GM20000 (cell line): ENCODE measurements at regions not wholly inside any gene's neighbourhood (a gene's known extent, or its start where the extent isn't known, plus 50 kb on each side); places are given as distances from the start of the nearest gene placed in this dataset.

ENCODE experiments used
- DNase-seq: peaks from one replicate; pipeline ENCODE4 v3.0.0; 2012; ENCODE audit warnings: low spot score
- TF ChIP-seq, protein P1 (sequence below): IDR thresholded peaks from 2 replicates; pipeline ENCODE4 v1.5.1; 2012; ENCODE audit warnings: mild to moderate bottlenecking, control low read depth; ENCODE audit errors: extremely low read depth, missing control alignments

GRCh38 chr4:159464302-159464701 is 361.4 kb downstream of the RAPGEF2 start:
- TF ChIP-seq, protein P1, sequence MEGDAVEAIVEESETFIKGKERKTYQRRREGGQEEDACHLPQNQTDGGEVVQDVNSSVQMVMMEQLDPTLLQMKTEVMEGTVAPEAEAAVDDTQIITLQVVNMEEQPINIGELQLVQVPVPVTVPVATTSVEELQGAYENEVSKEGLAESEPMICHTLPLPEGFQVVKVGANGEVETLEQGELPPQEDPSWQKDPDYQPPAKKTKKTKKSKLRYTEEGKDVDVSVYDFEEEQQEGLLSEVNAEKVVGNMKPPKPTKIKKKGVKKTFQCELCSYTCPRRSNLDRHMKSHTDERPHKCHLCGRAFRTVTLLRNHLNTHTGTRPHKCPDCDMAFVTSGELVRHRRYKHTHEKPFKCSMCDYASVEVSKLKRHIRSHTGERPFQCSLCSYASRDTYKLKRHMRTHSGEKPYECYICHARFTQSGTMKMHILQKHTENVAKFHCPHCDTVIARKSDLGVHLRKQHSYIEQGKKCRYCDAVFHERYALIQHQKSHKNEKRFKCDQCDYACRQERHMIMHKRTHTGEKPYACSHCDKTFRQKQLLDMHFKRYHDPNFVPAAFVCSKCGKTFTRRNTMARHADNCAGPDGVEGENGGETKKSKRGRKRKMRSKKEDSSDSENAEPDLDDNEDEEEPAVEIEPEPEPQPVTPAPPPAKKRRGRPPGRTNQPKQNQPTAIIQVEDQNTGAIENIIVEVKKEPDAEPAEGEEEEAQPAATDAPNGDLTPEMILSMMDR: no peak
- no peak for DNase-seq

GRCh38 chr4:159476886-159477285 is 374.0 kb downstream of the RAPGEF2 start:
- TF ChIP-seq, protein P1: no peak
- DNase-seq: no peak

GRCh38 chr4:159480826-159481225 is 377.9 kb downstream of the RAPGEF2 start:
- TF ChIP-seq, protein P1: no peak
- DNase-seq: no peak

- no peak for DNase-seq
- TF ChIP-seq, protein P1: no peak
Observed at GRCh38 chr4:159481936-159482335, 379.1 kb downstream of the RAPGEF2 start.

- DNase-seq: no peak
- TF ChIP-seq, protein P1: no peak
Observed at GRCh38 chr4:159483110-159483781, 380.4 kb downstream of the RAPGEF2 start.

DNA sequence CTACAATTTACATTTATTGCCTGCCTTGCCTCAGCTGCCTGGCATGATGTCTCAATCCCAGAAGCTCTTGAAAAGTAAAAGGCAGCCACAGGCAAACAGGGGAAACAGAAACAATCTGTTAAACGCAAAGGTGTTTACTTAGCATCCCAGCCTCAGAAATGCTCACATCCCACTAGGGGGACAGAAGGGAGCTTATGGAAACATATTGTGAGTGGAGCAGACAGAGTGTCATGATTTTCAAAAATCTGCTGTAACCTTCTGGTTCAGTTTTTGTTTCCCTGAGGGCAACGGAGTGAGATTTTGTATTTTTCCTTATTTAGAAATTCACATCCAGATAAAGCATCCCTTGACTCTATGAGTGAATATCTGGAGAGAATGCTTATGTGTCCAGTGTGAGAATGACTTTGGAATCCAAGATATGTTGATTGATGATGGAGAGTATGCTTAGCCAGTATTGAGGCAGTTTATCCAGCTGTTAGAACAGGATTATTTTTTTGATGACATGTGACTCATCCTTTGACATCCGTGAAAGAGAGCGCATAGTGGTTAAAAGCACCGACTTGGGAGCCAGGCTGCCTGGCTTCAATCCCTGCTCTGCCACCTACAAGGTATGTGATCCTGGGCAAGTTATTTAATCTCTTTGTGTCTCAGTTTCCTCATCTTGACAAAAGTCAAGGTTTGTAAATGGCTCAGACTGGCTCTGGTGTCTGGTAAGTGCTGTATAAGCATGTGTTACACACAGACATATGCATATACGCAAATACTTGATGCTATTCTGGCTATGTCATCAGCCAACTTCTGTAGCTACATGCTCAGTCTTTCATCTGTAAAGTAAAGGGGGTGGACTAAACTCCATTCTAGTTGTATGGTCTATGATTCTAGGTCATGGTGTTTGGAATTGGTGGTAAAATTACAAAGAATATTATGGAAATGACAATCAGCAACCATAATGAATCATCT is 381.2 kb downstream of the RAPGEF2 start:
- TF ChIP-seq, protein P1: no peak
- no peak for DNase-seq

GRCh38 chr4:159484864-159485263 is 382.0 kb downstream of the RAPGEF2 start:
- DNase-seq: no peak
- TF ChIP-seq, protein P1: no peak
